HG02798 (cell line): ENCODE measurements at regions not wholly inside any gene's neighbourhood (a gene's known extent, or its start where the extent isn't known, plus 50 kb on each side); places are given as distances from the start of the nearest gene placed in this dataset.

ENCODE experiments used
- ATAC-seq: cut with Tn5 transposase; IDR thresholded peaks from one replicate; pipeline ENCODE4 v1.9.1; 2021; ENCODE audit warnings: mild to moderate bottlenecking; ENCODE audit not compliant: unreplicated experiment, poor library complexity

DNA sequence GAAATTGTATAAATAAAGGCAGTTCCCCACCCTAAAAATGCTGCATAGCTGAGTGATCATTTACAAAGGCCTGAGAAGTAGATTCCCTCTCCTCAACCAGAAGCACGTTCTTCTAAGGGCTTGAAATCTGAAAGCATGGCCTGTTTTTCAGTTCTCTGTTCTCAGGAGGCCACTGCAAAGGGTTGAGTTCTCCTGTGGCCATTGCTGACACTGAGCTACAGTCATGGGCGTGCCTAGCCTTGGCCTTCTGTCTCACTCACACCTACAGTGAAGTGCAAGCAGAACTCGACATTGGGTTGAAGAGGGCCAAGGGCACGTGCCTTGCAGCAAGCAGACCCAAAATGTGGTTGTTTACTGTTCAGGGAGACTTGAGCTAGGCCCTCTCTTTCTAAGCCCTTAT lies 276.6 kb upstream of the VLDLR start:
- peak; percentile 55 for ATAC-seq

DNA sequence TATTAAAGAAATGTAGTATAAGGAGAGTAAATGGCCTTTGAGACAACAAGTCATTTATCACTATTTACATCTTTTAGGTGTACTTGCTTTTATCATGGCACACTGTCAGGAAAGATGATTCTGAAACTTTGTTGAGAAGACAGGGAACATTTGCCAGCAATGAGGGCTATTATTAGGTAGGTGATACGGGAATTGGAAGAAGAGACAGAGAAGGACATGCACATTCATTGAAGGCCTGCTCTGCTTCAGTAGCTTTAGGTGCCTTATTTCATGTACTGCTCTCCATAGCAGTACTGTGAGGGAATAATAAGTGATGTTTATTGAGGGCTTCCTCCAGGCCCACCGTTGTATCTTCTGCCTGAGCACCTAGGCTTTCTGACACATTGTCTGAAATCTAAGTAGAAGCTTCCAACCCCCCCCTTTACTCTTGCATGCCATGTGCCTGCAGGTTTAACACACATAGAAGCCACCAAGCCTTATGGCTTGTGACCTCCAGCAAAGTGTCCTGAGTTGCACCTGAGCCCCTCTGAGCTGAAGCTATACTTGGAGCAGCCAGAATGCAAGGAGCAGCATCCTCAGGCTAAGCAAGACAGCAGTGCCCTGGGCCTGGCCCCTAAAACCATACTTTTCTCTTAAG lies 275.2 kb upstream of the VLDLR start:
- no peak for ATAC-seq

DNA sequence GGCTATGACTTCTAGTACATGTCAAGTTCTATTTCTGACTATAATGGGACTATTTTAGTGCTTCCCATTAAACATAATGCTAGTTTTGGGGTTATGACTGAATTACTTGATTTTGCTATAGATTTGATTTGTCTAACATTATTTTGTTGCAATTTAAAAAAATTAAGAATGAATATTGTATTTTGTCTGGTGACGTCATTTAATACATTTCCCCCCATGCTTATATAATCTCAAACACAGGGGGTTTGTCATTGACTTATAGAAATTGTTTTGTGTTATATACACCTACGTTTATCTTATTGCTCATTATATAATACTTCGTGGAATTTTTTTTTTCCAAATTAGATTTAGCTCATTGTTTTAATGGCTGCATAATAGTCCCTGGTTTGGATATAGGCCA lies 270.3 kb upstream of the VLDLR start:
- no peak for ATAC-seq

DNA sequence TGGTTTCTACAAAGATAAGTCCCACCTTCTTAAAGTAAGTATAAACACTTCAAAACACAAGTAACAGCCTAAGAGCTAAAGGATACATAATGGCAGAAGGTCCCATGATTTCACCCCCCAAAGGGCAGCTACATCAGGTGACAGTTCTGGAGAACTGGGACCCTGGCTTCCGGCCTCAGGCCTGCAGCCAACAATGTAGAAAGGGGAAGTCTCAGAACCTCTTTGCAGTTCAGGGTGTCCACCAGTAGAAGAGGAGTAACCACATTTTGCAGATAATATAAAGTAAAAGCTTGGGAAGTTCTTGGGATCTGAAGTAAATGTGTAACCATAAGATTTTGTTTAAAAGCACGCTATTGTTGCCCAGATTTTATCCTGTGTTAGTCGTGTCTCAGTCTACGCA lies 267.4 kb upstream of the VLDLR start:
- no peak for ATAC-seq

DNA sequence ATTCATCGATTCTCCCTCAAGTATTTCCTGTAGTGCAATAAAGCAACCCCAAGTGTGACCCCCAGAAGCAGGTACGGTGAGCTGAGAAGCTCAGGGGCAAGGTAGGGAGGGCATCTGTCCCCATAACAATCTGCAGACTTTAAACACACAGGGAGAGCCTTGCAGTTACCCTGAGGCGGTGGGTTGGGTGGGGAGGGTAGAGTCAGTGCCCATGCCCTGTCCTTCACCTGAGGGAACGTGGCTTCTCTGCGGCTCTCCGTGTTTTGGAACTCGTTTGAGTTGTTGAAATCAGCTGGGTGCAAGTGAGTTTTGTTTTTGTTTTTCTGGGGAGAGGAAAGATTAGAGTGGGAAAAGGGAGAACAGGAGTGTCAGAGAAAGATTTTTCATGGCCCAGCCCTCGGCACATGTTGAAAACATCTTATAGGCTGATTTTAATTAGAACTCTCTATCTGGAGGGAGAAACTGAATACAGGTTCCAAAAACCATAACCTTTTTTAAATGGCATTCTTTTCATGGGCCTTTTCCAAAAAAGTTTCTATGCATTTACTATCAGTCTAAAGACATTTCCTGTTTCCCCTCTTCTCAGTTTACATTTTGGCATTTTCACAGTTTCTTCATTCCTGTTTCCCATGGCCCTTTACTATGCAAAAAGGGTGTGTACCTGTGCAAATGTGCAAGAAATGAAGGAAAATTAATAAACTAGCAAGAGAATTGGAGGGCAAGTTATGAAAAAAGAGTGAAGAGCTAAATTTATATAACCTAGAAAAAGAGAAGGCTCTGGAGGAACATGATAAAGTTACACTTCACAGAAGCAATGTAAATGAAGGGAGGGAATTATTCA lies 266.5 kb upstream of the VLDLR start:
- no peak for ATAC-seq

DNA sequence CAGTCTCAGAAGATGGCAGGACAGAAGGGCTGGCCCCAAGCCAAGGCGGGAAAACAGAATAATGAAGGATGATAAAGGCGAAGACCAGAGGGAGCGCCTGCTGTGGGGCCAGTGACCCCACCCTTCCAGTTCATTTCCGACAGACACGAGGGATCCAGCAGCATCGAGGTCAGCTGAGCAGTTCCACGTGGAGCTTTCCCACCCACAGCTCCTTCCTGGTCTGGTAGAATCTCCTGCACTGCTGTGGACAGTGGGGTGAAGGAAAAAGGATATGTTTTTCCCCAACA lies 265.9 kb upstream of the VLDLR start:
- no peak for ATAC-seq

DNA sequence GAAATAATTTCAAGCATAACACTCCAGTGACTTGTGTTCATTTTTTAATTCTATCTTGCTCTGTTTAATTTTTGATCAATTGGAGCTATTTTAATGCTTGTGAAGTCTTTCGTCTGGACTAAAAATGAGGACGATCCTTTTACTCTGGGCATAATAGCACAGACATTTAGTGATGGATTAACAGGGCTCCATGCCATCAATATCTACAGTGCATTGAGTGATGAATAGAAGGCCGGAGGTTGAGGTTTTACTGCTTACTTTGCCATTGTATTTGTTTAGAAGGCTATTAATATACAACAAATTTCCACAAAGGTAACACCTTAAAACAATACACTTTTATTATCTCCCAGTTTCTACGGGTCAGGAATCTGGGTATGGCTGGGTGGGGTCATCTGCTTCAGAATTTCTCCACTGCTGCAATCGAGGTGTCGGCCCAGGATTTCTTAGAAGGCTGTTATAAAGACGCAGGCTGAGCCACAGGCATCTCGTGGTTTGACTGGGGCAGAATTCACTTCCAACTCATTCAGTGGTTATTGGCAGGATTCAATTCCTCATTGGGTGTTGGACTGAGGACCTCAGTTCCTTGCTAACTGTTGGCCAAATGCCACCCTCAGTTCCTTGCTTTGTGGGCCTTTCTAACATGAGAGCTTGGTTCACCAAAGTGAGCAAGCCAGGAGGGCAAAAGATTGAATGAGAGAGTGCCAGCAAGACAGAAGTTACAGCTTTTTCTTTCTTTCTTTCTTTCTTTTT lies 265.4 kb upstream of the VLDLR start:
- no peak for ATAC-seq

DNA sequence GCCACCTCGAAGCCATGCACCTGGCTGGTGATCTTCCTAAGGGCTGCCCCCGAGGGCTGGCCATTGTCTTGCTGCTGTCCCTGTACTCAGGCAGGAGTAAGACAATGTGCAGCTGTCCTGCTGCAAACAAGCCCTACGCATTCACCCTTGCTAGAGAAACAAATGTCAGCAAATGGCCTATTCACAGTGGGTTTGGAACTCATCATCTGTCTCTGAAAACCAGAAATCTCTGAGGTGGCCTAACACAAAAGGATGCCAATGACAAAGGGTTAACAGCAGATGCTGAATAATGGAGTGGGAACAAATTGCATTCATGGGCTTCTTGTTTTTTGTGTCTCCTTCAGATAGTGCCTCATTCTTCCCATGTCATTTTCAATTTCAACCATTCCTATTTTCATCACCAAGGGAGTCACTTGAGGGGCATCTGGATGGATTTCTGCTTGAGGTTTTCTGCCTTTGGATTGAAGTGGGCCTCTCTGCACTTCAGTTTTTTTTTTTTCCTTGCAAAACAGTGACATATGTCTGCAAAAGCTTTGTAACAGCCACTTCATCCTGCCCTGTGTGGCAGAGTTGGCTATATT lies 261.6 kb upstream of the VLDLR start:
- no peak for ATAC-seq

DNA sequence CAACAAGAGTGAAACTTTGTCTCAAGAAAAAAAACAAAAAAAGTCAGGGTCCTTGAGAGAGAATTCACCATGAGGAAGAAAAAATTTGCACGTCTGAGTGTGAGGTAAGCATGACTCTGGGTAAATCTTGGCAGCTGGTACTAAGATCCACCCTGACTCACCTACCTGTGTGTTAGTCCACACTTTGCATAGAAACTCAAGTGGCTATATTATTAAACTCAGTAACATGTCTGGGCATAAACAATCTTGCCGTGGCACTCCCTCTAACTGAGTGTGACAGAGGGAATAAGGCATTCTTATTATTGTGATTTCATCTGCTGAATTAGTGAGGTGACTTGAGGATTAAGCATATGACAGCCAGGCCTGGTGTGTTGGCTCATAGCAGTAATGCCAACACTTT lies 259.4 kb upstream of the VLDLR start:
- no peak for ATAC-seq

DNA sequence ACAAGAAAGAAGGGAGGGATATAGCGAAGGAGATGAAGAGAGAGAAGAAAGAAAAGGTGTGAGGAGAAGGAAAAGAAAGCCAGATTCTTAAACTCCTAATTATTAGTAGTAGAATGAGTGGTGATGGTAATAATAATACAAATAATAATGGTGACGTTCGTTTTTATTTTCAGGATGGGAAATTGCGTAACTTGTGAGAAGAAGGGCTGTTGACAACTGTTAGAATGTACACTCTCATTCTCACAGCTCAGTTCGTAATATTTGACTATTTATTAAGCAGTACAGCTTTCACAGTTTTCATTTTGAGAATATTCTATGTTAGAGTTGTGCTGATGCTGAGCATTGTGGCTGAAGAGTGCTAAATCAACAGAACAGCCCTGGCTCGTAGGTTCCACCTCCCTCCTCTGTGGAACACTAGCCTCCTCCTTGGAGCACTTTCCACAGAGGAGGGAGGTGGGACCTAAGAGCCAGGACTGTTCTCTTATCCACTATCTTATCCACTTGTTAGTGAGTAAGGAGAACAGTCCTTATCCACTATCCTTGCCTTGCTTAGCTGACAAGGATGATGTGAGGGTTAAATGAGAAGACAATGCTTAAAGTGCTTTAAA lies 258.3 kb upstream of the VLDLR start:
- ATAC-seq, result no peak

DNA sequence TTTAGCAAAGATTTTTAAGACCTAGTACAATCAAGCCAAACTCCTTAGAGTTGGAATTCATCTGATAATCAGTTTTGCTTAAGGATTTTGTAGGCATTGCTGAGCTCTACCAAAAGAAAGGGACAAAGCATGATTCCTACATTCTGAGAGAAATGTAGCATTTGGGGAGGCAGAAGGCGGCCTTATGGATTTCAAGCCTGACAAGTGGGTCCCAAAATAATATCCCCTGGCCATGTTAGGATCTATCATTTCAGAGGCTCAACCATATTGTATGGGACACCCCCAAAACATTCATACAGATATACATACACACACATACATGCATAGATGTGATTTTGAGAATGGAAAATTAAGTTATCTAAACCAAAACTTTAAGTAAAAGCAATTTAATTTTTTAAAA lies 257.8 kb upstream of the VLDLR start:
- no peak for ATAC-seq

DNA sequence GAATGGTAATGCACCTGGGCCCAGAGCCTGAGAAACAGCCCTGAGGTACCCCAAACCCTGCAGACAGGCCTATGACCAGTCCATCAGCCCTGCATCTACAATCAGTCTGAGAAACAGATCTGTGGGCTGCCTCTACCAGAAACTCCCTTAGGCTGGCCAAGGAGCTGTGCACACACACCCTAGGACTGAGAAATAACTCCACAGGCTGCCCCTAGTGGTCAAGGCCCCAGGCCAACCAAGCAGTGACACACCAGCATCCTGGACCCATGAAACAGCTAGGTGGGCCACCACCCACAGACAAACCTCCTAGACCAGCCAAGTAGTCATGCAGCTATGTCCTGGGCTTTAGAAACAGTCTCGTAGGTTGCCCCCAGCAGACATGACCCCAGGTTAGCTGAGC lies 253.6 kb upstream of the VLDLR start:
- ATAC-seq, result no peak

DNA sequence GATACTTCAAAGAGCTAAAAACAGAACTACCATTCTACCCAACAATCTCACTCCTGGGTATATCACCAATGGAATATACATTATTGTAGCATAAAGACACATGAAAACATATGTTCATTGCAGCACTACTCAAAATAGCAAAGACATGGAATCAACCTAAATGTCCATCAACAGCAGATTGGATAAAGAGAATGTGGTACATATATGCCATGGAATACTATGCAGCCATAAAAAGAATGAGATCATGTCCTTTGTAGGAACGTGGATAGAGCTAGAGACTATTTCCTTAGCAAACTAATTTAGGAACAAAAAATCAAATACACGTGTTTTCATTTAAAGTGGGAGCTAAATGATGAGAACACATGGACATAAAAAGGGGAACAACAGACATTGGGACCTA lies 247.9 kb upstream of the VLDLR start:
- no peak for ATAC-seq

DNA sequence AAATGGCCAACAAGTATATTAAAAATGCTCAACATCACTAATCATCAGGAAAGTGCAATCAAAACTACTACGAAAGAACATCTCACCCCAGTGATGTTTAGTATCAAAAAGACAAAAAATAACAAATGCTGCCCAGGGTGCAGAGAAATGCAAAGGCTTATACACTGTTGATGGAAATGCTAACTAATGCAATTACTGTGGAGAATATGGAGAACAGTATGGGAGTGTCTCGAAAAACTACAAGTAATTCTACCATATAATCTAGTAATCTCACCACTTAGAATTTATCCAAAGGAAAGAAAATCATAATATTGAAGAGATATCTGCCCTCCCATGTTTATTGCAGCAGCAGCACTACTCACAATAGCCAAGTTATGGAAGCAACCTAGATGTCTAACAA lies 246.5 kb upstream of the VLDLR start:
- ATAC-seq, result no peak

DNA sequence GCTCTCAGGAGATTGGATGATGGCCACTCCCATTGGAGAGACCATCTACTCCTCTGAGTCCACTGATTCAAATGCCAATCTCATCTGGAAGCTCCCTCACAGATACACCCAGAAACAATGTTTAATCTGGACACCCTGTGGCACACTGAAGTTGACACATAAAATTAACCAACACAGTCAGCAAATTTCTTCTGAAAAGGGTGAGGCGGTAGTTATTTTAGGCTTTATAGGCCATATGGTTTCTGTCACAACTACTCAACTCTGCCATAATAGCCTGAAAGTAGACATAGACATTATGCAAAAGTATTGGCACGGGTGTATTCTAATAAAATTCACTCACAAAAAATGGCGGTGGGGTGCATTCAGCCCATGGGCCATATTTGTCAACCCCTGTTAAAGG lies 244.5 kb upstream of the VLDLR start:
- no peak for ATAC-seq

DNA sequence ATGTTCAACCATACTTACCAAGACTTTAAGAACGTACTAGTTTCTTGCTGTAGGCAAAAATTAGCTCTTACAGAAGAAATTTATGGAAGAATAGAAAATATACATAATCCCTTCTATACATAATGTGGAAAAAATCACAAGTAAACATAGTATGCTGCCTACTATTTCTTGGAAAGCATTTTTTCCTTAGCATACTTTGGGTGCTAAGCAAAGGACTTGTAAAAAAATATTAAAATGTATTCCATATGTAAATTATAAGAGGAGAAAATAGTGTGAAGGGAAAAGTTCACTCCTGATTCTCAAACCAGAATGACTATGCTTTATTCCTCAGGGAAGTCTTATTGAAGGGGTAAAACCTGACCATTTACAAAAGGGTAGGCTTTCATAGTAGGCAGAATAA lies 243.8 kb upstream of the VLDLR start:
- ATAC-seq, result no peak

DNA sequence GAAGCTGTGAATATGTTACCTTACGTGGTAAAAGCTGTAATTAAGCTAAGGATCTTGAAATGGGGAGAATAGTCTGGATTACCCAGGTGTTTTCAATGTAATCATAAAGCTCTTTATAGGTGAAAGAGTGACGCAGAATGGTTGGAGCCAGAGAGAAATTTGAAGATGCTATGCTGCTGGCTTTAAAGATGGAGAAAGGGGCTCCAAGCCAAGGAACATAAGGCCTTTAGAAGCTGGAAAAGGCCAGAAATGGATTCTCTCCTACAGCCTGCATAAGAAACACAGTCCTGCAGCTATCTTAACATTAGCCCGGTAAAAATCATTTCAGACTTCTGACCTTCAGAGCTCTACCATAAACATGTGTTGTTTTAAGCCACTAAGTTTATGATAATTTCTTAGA lies 243.3 kb upstream of the VLDLR start:
- no peak for ATAC-seq

DNA sequence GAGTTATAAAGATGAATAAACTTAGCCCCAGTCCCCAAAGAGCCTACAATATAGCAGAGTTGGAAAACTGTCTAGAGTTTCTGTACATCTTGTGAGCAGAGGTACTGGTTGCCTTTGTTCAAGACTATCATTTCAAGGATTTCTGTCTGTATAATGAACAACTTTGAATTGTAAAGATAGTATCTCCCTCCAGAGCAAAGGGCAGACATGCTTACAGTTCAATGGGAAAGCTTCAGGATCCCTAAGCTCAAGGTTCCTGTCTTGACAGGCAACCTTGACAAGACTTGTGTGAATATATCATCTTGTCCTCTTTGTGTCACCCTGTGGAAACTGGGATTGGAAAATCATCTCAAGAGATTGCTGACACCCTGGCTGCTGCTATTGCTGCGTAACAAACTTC lies 242.8 kb upstream of the VLDLR start:
- no peak for ATAC-seq

DNA sequence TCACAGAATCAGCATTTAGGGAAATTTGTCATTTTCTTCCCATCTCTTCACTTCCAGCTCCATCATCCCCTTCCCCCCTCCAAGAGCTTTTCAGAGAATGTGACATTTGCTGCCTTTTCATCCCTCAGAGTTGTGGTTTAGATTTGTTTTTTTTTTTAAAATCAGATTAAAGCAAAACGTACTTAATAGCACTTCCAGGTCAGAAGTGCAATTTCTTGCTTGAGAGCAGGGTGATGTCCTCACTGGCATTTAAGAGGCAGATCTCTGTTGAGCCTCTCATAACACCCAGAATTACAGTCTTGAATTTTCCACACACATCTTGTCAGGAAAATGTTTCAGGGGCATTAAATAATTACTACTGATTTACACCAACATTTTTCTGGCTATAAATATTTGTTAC lies 236.8 kb upstream of the VLDLR start:
- no peak for ATAC-seq

DNA sequence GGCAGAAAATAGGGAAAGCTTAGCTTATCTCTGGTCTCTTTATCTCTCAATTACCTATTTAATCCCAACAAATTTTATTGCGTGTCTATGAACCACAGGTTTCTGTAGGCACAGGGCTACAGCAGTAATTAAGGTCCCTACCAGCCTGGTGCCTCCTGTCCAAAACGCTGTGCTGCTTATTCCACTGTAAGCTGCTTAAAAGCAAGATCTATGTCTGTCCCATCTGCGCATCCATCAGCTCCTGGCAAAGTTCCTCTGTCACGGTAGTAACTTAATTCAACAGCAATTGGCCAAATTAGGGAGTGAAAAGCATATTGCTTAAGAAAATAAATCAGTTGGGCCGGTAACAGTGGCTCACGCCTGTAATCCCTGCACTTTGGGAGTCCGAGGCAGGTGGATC lies 235.8 kb upstream of the VLDLR start:
- ATAC-seq, result no peak

DNA sequence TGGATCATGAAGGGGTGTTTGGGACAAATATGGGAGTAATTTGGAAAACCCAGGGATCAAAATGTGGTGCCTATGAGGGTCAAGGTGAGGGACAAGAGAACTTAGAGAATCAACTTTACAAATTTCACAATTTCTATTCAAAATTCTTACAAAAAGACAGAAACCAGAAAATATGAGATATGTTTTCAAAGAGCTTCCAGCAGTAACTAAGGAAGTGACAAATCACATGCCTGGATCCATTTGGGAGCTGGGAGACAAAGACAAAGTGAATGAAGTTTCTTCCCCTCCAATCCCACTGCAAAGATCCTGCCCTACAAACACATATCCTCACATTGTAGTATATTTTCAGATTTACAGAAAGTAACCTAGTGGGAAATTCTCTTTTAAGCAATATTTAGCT lies 235.0 kb upstream of the VLDLR start:
- no peak for ATAC-seq
